GM12878 (cell line): ENCODE measurements at regions not wholly inside any gene's neighbourhood (a gene's known extent, or its start where the extent isn't known, plus 50 kb on each side); places are given as distances from the start of the nearest gene placed in this dataset.

Experiments
- ATAC-seq: fragments of 200-7000 bp; cut with Tn5 transposase; 3 replicates; pipeline ENCODE4 v1.9.1; 2020; ENCODE audit warnings: mild to moderate bottlenecking, moderate library complexity
- BruUV-seq: library from RNA; stranded (reverse); fragments of 400-500 nt; replicated peaks from 2 replicates; lab custom pipeline; 2021; lab: Mats Ljungman, UMichigan
- CTCF ChIA-PET: fragments of 300-600 bp; sonication (Branson Sonifier 250); formaldehyde crosslinking; extraction: SDS; loops from one replicate; lab custom pipeline; 2021; ENCODE audit warnings: inconsistent platforms; lab: Yijun Ruan, JAX
- POLR2A ChIA-PET: fragments of 350-600 bp; formaldehyde crosslinking; extraction: SDS; loops from one replicate; lab custom pipeline; 2021; ENCODE audit warnings: inconsistent platforms; lab: Charles Lee
- RAD21 ChIA-PET: fragments of 300-600 bp; sonication (Branson Sonifier 250); formaldehyde crosslinking; loops from one replicate; lab custom pipeline; 2023; ENCODE audit warnings: antibody characterized with exemption; ENCODE audit not compliant: unreplicated experiment; lab: Charles Lee
- SMC1A ChIA-PET: fragments of 300-600 bp; sonication (Branson Sonifier 250); formaldehyde crosslinking; loops from one replicate; lab custom pipeline; 2023; ENCODE audit not compliant: unreplicated experiment, uncharacterized antibody; lab: Charles Lee
- DNase-seq: peaks from one replicate; pipeline ENCODE4 v3.0.0-alpha.2; 2011; ENCODE audit warnings: low read depth, low spot score
- FAIRE-seq: peaks from 3 replicates; lab custom pipeline; 2011; peaks lifted over from hg19 to GRCh38; lab: Jason Lieb, UNC
- H2AFZ ChIP-seq: 2 replicates; pipeline ENCODE4 v1.6.0; 2011; ENCODE audit warnings: low read depth, low read length, control low read depth; ENCODE audit not compliant: control insufficient read depth
- H3K27ac ChIP-seq: 2 replicates; pipeline ENCODE4 v1.5.1; 2011; ENCODE audit warnings: control low read depth; ENCODE audit not compliant: control insufficient read depth, insufficient read depth
- H3K27me3 ChIP-seq, 2 experiments: replicated peaks in 1 of 2; 2 replicates each; pipeline versions ENCODE4 v1.6.0 to v1.6.1; 2011; ENCODE audit warnings: low read length in 1 of 2; ENCODE audit not compliant: control insufficient read depth in 2 of 2, insufficient read depth in 2 of 2
- H3K36me3 ChIP-seq, 2 experiments: 2 replicates each; pipeline ENCODE4 v1.5.1; 2011; ENCODE audit warnings: low read length in 1 of 2; ENCODE audit not compliant: control insufficient read depth in 2 of 2, insufficient read depth in 2 of 2
- H3K4me1 ChIP-seq: 2 replicates; pipeline ENCODE4 v1.6.1; 2011; ENCODE audit warnings: mild to moderate bottlenecking, low read length, moderate library complexity, mixed read lengths; ENCODE audit not compliant: control insufficient read depth, insufficient read depth
- H3K4me2 ChIP-seq: 2 replicates; pipeline ENCODE4 v1.6.0; 2011; ENCODE audit warnings: control low read depth; ENCODE audit not compliant: control insufficient read depth, insufficient read depth
- H3K4me3 ChIP-seq: fragments of 200-600 bp; sonication (generic); 2 replicates; pipeline ENCODE4 v1.5.1; 2016
- H3K79me2 ChIP-seq: 2 replicates; pipeline ENCODE4 v1.6.0; 2011; ENCODE audit warnings: low read length; ENCODE audit not compliant: control insufficient read depth, insufficient read depth
- H3K9ac ChIP-seq: 2 replicates; pipeline ENCODE4 v1.8.0; 2011; ENCODE audit warnings: low read length, control low read depth, mixed read lengths; ENCODE audit not compliant: control insufficient read depth, insufficient read depth
- H3K9me3 ChIP-seq: replicated peaks from 3 replicates; pipeline ENCODE4 v1.5.1; 2011; ENCODE audit warnings: mild to moderate bottlenecking, low read length; ENCODE audit not compliant: control insufficient read depth, insufficient read depth
- H4K20me1 ChIP-seq: 2 replicates; pipeline ENCODE4 v1.6.0; 2011; ENCODE audit not compliant: control insufficient read depth, insufficient read depth
- CBFB ChIP-seq: IDR thresholded peaks from 2 replicates; pipeline ENCODE4 v1.6.1; 2016; ENCODE audit warnings: antibody characterized with exemption, low read depth
- CHD4 ChIP-seq: fragments of 200-600 bp; sonication (generic); IDR thresholded peaks from 2 replicates; pipeline ENCODE4 v1.6.1; 2016; ENCODE audit warnings: mild to moderate bottlenecking
- IKZF1 ChIP-seq: fragments of 450-650 bp; conservative IDR thresholded peaks from 2 replicates; pipeline ENCODE4 v1.6.1; 2017; ENCODE audit warnings: antibody characterized with exemption, mild to moderate bottlenecking
- MYB ChIP-seq: fragments of 150-350 bp; IDR thresholded peaks from 2 replicates; pipeline ENCODE4 v1.6.1; 2014; ENCODE audit warnings: mild to moderate bottlenecking, low read depth, low read length, borderline replicate concordance
- NR2C1 ChIP-seq: fragments of 450-650 bp; IDR thresholded peaks from 2 replicates; pipeline ENCODE4 v1.6.1; 2017; ENCODE audit warnings: antibody characterized with exemption, mild to moderate bottlenecking, moderate library complexity
- NRF1 ChIP-seq: conservative IDR thresholded peaks from 2 replicates; pipeline ENCODE4 v1.6.1; 2011; ENCODE audit warnings: mild to moderate bottlenecking, low read depth, low read length, improper control_type of control experiment
- POLR2A ChIP-seq: IDR thresholded peaks from 2 replicates; pipeline ENCODE4 v1.6.1; 2011; ENCODE audit warnings: low read depth, mild to moderate bottlenecking, low read length
- RAD51 ChIP-seq: fragments of 450-650 bp; IDR thresholded peaks from 2 replicates; pipeline ENCODE4 v1.6.1; 2016; ENCODE audit warnings: moderate library complexity, mild to moderate bottlenecking, inconsistent platforms
- SIX5 ChIP-seq: IDR thresholded peaks from 2 replicates; pipeline ENCODE4 v1.6.1; 2011; ENCODE audit warnings: mild to moderate bottlenecking, low read depth, low read length, moderate library complexity; ENCODE audit not compliant: severe bottlenecking
- SMAD1 ChIP-seq: fragments of 450-650 bp; IDR thresholded peaks from 2 replicates; pipeline ENCODE4 v1.6.1; 2018; ENCODE audit warnings: mild to moderate bottlenecking, low read depth; ENCODE audit not compliant: partially characterized antibody
- SP1 ChIP-seq: IDR thresholded peaks from one replicate; pipeline ENCODE4 v1.6.1; 2011; ENCODE audit warnings: low read depth, low read length
- ZNF207 ChIP-seq: fragments of 450-650 bp; IDR thresholded peaks from 2 replicates; pipeline ENCODE4 v1.6.1; 2014; ENCODE audit warnings: antibody characterized with exemption, mild to moderate bottlenecking, borderline replicate concordance
- WGBS: methylation state at CpG from one replicate; pipeline ENCODE4 v1.1.6; 2016; ENCODE audit warnings: low lambda C conversion rate; ENCODE audit not compliant: insufficient replicate concordance, insufficient coverage; ENCODE audit errors: missing lambda C conversion rate; 5-methylcytosine and 5-hydroxymethylcytosine counted together
- in situ Hi-C: fragments of 300-500 bp; cut with MboI; formaldehyde crosslinking; loops from 9 replicates; pipeline ENCODE4 v1.14.3; 2018; ENCODE audit warnings: mixed read lengths
- intact Hi-C: fragments of 100-400 bp; cut with micrococcal nuclease; formaldehyde crosslinking; loops from one replicate; pipeline ENCODE4 v1.14.2; 2022; ENCODE audit not compliant: unreplicated experiment
- TF ChIP-seq, protein P1 (sequence below): fragments of 450-650 bp; IDR thresholded peaks from 2 replicates; pipeline ENCODE4 v1.6.1; 2018; ENCODE audit warnings: mild to moderate bottlenecking, low read depth, moderate library complexity; ENCODE audit not compliant: partially characterized antibody
- TF ChIP-seq, protein P2 (sequence below): fragments of 450-650 bp; formaldehyde crosslinking; IDR thresholded peaks from 2 replicates; pipeline ENCODE4 v1.4.0; 2022; ENCODE audit warnings: mild to moderate bottlenecking, moderate library complexity
- TF ChIP-seq, protein P3 (sequence below): IDR thresholded peaks from 2 replicates; pipeline ENCODE4 v1.6.1; 2011; ENCODE audit warnings: borderline replicate concordance, low read depth, mild to moderate bottlenecking, moderate library complexity, low read length; ENCODE audit not compliant: insufficient read depth, poor library complexity, severe bottlenecking

DNA sequence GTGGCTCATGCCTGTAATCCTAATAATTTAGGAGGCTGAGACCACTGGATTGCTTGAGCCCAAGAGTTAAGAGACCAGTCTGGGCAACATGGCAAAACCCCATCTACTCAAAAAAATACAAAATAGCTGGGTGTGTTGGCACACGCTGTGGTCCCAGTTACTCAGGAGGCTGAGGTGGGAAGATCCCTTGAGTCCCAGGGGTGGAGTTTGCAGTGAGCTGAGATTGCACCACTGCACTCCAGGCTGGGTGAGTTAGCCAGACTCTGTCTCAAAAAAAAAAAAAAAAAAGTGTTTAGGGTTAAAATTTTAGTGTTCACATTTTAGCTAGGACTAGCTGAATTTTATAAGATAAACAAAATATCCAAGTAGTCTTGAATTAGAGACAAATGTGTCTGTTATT, 1340.1 kb upstream of the EPHA6 start:
- Histone ChIP-seq H3K79me2 (no peaks in the 10 kb centered on the region), H3K27me3 (no peaks in the 10 kb centered on the region), H4K20me1 (no peaks in the 10 kb centered on the region), H3K4me2 (no peak overlapping the region), H3K4me1 (no peaks in the 10 kb centered on the region), H3K4me3 (no peak overlapping the region), H3K9ac (no peak overlapping the region), H3K27ac (no peak overlapping the region), H3K9me3 (no peaks in the 10 kb centered on the region), H3K36me3 (no peaks in the 10 kb centered on the region), H2AFZ (no peak overlapping the region)
- in situ Hi-C loops = no loop called here
- ChIA-PET RAD21 (no interaction called here), POLR2A (interaction anchor here (0.6 kb wide), 1 partner anchor 321 kb away, joined by 3 read pairs; no protein-coding TSS in a partner anchor), SMC1A (interaction anchor here (0.7 kb wide), 1 partner anchor 138 kb away, joined by 3 read pairs; no protein-coding TSS in a partner anchor), CTCF (interaction anchor here (0.7 kb wide), 2 partner anchors 105 to 163 kb away, joined by 3 to 4 read pairs; no protein-coding TSS in a partner anchor)
- ATAC-seq = no peak
- TF ChIP-seq ZNF207 = no peak
- TF ChIP-seq MYB = no peak
- TF ChIP-seq NRF1 = no peak
- no peak for TF ChIP-seq SIX5
- no peak for TF ChIP-seq SMAD1
- TF ChIP-seq CHD4 = no peak
- TF ChIP-seq, protein P1, sequence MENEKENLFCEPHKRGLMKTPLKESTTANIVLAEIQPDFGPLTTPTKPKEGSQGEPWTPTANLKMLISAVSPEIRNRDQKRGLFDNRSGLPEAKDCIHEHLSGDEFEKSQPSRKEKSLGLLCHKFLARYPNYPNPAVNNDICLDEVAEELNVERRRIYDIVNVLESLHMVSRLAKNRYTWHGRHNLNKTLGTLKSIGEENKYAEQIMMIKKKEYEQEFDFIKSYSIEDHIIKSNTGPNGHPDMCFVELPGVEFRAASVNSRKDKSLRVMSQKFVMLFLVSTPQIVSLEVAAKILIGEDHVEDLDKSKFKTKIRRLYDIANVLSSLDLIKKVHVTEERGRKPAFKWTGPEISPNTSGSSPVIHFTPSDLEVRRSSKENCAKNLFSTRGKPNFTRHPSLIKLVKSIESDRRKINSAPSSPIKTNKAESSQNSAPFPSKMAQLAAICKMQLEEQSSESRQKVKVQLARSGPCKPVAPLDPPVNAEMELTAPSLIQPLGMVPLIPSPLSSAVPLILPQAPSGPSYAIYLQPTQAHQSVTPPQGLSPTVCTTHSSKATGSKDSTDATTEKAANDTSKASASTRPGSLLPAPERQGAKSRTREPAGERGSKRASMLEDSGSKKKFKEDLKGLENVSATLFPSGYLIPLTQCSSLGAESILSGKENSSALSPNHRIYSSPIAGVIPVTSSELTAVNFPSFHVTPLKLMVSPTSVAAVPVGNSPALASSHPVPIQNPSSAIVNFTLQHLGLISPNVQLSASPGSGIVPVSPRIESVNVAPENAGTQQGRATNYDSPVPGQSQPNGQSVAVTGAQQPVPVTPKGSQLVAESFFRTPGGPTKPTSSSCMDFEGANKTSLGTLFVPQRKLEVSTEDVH = no peak
- TF ChIP-seq POLR2A = no peak
- TF ChIP-seq, protein P2, sequence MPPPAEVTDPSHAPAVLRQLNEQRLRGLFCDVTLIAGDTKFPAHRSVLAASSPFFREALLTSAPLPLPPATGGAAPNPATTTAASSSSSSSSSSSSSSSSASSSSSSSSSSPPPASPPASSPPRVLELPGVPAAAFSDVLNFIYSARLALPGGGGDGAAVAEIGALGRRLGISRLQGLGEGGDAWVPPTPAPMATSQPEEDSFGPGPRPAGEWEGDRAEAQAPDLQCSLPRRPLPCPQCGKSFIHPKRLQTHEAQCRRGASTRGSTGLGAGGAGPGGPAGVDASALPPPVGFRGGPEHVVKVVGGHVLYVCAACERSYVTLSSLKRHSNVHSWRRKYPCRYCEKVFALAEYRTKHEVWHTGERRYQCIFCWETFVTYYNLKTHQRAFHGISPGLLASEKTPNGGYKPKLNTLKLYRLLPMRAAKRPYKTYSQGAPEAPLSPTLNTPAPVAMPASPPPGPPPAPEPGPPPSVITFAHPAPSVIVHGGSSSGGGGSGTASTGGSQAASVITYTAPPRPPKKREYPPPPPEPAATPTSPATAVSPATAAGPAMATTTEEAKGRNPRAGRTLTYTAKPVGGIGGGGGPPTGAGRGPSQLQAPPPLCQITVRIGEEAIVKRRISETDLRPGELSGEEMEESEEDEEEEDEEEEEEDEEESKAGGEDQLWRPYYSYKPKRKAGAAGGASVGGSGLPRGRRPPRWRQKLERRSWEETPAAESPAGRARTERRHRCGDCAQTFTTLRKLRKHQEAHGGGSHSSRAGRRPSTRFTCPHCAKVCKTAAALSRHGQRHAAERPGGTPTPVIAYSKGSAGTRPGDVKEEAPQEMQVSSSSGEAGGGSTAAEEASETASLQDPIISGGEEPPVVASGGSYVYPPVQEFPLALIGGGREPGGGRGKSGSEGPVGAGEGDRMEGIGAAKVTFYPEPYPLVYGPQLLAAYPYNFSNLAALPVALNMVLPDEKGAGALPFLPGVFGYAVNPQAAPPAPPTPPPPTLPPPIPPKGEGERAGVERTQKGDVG (CRISPR knock-in tag) = no peak
- TF ChIP-seq, protein P3, sequence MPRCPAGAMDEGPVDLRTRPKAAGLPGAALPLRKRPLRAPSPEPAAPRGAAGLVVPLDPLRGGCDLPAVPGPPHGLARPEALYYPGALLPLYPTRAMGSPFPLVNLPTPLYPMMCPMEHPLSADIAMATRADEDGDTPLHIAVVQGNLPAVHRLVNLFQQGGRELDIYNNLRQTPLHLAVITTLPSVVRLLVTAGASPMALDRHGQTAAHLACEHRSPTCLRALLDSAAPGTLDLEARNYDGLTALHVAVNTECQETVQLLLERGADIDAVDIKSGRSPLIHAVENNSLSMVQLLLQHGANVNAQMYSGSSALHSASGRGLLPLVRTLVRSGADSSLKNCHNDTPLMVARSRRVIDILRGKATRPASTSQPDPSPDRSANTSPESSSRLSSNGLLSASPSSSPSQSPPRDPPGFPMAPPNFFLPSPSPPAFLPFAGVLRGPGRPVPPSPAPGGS = no peak
- TF ChIP-seq IKZF1 = no peak
- TF ChIP-seq SP1 = no peak
- no peak for TF ChIP-seq NR2C1
- TF ChIP-seq CBFB = no peak
- TF ChIP-seq RAD51 = no peak
- WGBS = 43% methylated on average over 1 of the region's 1 CpG
- FAIRE-seq = no peak
- no TSS peak for BruUV-seq
- intact Hi-C loops = no loop called here
- no peak for DNase-seq
